ENCODE measurements at regions not wholly inside any gene's neighbourhood (a gene's known extent, or its start where the extent isn't known, plus 50 kb on each side); places are given as distances from the start of the nearest gene placed in this dataset.

GRCh38 chr10:58932577-58933314, 243.7 kb upstream of the PHYHIPL start:
- DNase-seq (ENCODE audit: low read depth) = no peak

GRCh38 chr10:58936364-58936763, 240.1 kb upstream of the PHYHIPL start:
- no peak for DNase-seq (ENCODE audit: low read depth)

- no peak for DNase-seq (ENCODE audit: low read depth)
Measured at GRCh38 chr10:58937423-58937822, 239.0 kb upstream of the PHYHIPL start.

GRCh38 chr10:58942724-58943123, 233.7 kb upstream of the PHYHIPL start:
- DNase-seq (ENCODE audit: low read depth) = no peak

- DNase-seq (ENCODE audit: low read depth) = no peak
Measured at GRCh38 chr10:58943256-58943890, 233.1 kb upstream of the PHYHIPL start.

- DNase-seq (ENCODE audit: low read depth) = no peak
Measured at GRCh38 chr10:58943960-58944359, 232.5 kb upstream of the PHYHIPL start.

- no peak for DNase-seq (ENCODE audit: low read depth)
Measured at GRCh38 chr10:58948303-58948702, 228.1 kb upstream of the PHYHIPL start.

- peak; percentile 27 for DNase-seq (ENCODE audit: low read depth)
Measured at GRCh38 chr10:58950618-58951017, 225.8 kb upstream of the PHYHIPL start.

GRCh38 chr10:58951087-58951486, 225.4 kb upstream of the PHYHIPL start:
- no peak for DNase-seq (ENCODE audit: low read depth)

- peak; percentile 37 for DNase-seq (ENCODE audit: low read depth)
Measured at GRCh38 chr10:58951746-58952145, 224.7 kb upstream of the PHYHIPL start.

GRCh38 chr10:58952162-58952601, 224.3 kb upstream of the PHYHIPL start:
- DNase-seq (ENCODE audit: low read depth) = no peak

- peak; percentile 43 for DNase-seq (ENCODE audit: low read depth)
Measured at GRCh38 chr10:58952747-58953466, 223.5 kb upstream of the PHYHIPL start.

- no peak for DNase-seq (ENCODE audit: low read depth)
Measured at GRCh38 chr10:58954178-58954577, 222.3 kb upstream of the PHYHIPL start.

- no peak for DNase-seq (ENCODE audit: low read depth)
Measured at GRCh38 chr10:58955615-58956014, 220.8 kb upstream of the PHYHIPL start.

GRCh38 chr10:58956926-58957325, 219.5 kb upstream of the PHYHIPL start:
- peak; percentile 28 for DNase-seq (ENCODE audit: low read depth)

- no peak for DNase-seq (ENCODE audit: low read depth)
Measured at GRCh38 chr10:58957517-58957916, 218.9 kb upstream of the PHYHIPL start.

- DNase-seq (ENCODE audit: low read depth) = no peak
Measured at GRCh38 chr10:58963101-58963534, 213.3 kb upstream of the PHYHIPL start.

- peak; percentile 50 for DNase-seq (ENCODE audit: low read depth)
Measured at GRCh38 chr10:58963723-58964124, 212.7 kb upstream of the PHYHIPL start.

- DNase-seq (ENCODE audit: low read depth) = no peak
Measured at GRCh38 chr10:58965855-58966254, 210.6 kb upstream of the PHYHIPL start.

GRCh38 chr10:58967551-58968388, 208.7 kb upstream of the PHYHIPL start:
- no peak for DNase-seq (ENCODE audit: low read depth)

- no peak for DNase-seq (ENCODE audit: low read depth)
Measured at GRCh38 chr10:58968389-58968755, 208.1 kb upstream of the PHYHIPL start.

GRCh38 chr10:58969576-58969975, 206.9 kb upstream of the PHYHIPL start:
- peak; percentile 28 for DNase-seq (ENCODE audit: low read depth)

Measured in RPMI7951 (cell line).